ENCODE measurements at regions not wholly inside any gene's neighbourhood (a gene's known extent, or its start where the extent isn't known, plus 50 kb on each side); places are given as distances from the start of the nearest gene placed in this dataset.
"Not testable (repeated sequence)": the region's sequence is repeated elsewhere in the genome, so short reads cannot be mapped to it uniquely, and the experiment has no call there.

GRCh38 chr3:84365563-84366278, 593.1 kb upstream of the CADM2 start:
- not testable (repeated sequence) for TF ChIP-seq CTCF (IDR thresholded peaks at IDR 0.05); POLR2A (IDR thresholded peaks at IDR 0.05); EP300 (IDR thresholded peaks at IDR 0.05; ENCODE audit: low read depth); POLR2AphosphoS5 (IDR thresholded peaks at IDR 0.05)

All from transverse colon (tissue), 4 donors.